ENCODE measurements at regions not wholly inside any gene's neighbourhood (a gene's known extent, or its start where the extent isn't known, plus 50 kb on each side); places are given as distances from the start of the nearest gene placed in this dataset.
A peak's percentile ranks its signal among the peaks of the same experiment; 100 is the strongest.

DNA sequence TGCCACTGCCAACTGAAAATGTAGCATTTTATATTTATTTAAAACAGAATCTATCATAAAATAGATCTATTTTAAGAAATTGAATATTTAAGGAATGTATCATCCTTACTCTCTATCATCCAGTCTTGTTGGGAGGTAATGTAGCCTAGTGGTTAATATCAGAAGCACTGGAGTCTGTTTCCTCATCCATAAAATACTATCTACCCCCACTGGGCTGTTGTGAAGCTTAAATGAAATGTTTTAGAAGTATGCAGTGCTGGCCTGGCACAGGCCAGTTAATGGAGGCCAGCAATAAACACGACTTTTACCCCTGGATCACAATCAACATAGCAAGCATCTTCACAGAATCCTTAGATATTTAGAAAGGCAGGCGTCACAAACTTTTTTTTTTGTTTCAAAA, 188.0 kb downstream of the CAND1 start:
- H3K4me1 ChIP-seq, result peaks cover 0 to 36% (median 14%) of the 10 kb centered on the region in 4 donors
- intact Hi-C loops (cut with DNase I; ENCODE audit: low total_unique reads), result no loop called here
- H3K27me3 ChIP-seq, result no peaks in the 10 kb centered on the region
- DNase-seq, result no peak
- TF ChIP-seq, protein P1, sequence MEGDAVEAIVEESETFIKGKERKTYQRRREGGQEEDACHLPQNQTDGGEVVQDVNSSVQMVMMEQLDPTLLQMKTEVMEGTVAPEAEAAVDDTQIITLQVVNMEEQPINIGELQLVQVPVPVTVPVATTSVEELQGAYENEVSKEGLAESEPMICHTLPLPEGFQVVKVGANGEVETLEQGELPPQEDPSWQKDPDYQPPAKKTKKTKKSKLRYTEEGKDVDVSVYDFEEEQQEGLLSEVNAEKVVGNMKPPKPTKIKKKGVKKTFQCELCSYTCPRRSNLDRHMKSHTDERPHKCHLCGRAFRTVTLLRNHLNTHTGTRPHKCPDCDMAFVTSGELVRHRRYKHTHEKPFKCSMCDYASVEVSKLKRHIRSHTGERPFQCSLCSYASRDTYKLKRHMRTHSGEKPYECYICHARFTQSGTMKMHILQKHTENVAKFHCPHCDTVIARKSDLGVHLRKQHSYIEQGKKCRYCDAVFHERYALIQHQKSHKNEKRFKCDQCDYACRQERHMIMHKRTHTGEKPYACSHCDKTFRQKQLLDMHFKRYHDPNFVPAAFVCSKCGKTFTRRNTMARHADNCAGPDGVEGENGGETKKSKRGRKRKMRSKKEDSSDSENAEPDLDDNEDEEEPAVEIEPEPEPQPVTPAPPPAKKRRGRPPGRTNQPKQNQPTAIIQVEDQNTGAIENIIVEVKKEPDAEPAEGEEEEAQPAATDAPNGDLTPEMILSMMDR (IDR thresholded peaks at IDR 0.05), result no peak
- H3K27ac ChIP-seq, result peak overlapping the region; percentile 53 to 62
- H3K9me3 ChIP-seq, result no peaks in the 10 kb centered on the region
- H3K4me3 ChIP-seq, result no peak overlapping the region
- no peaks in the 10 kb centered on the region for H3K36me3 ChIP-seq

DNA sequence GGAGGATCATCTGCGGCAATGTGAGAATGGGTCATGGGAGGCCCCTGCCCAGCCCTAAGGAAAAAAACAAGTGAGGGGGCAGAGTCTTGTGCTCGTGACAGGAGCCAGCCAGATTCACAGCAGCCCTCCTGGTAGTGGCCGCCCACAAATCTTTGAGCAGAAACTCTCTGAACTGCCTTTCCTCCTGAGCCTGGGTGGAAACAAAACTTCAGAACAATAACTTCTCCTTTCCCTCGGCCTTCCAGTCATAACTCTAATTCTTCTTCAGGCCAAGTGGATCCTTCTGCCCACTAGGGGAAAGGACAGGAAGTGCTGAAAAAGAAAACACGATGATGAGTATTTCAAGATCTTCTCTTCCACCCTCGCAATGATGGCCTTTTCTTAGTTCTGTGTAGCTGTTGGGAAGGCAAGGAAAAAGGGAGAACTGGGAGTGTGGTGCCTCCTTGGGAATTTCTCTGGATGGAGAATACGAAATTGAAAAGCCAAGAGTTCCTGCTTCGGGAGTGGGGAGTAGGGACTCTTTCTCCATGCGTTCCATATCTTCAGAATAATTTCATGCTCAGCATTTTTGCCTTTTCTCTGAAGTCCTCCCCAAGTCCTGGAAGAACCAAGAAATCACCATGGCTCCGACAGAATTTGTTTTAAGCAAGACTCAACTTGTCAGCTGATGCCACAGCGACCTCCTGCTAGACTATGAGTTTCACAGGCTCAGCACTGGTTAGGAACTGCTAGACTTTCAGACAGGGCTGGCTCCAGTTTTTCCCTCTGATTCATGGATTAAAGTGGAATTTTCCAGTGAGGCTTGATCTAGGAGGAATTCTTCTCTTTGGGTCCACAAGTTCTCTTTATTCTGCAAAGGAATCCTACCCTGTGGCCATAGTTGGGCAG, 188.9 kb downstream of the CAND1 start:
- Histone ChIP-seq H3K27ac (peak overlapping the region; percentile 53 to 62), H3K4me3 (no peak overlapping the region), H3K27me3 (no peaks in the 10 kb centered on the region), H3K9me3 (no peaks in the 10 kb centered on the region), H3K36me3 (no peaks in the 10 kb centered on the region), H3K4me1 (peaks cover 0 to 36% (median 14%) of the 10 kb centered on the region in 4 donors)
- TF ChIP-seq, protein P1 (IDR thresholded peaks at IDR 0.05), result peak; percentile 25 to 31
- intact Hi-C loops (cut with DNase I; ENCODE audit: low total_unique reads), result no loop called here
- peak in 1 of 2 donors; percentile 49 for DNase-seq

DNA sequence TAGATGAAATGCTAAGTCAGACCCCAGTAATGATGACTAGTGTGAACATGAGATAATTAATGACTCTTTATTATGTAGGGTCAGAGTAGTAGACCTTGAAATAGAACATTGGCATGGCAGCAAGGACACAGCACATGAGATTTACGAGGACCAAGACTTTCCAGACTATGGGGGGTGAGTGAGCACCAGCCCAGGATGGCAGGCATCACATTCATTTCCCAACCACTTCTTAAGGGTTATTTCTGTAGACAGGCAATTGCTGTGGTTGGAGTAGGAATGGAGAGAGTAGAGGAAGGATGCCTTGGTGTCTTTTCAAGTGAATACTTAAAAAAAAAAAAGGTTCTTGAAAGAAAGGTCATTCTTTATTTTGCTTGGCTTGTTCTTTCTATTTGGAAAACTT, 189.4 kb upstream of the DYRK2 start:
- no peaks in the 10 kb centered on the region for H3K9me3 ChIP-seq
- H3K36me3 ChIP-seq, result no peaks in the 10 kb centered on the region
- H3K4me3 ChIP-seq, result no peak overlapping the region
- H3K27me3 ChIP-seq, result no peaks in the 10 kb centered on the region
- DNase-seq, result no peak
- TF ChIP-seq, protein P1 (IDR thresholded peaks at IDR 0.05), result no peak
- H3K4me1 ChIP-seq, result peaks cover 0 to 36% (median 14%) of the 10 kb centered on the region in 4 donors
- no peak overlapping the region for H3K27ac ChIP-seq
- intact Hi-C loops (cut with DNase I; ENCODE audit: low total_unique reads), result no loop called here

DNA sequence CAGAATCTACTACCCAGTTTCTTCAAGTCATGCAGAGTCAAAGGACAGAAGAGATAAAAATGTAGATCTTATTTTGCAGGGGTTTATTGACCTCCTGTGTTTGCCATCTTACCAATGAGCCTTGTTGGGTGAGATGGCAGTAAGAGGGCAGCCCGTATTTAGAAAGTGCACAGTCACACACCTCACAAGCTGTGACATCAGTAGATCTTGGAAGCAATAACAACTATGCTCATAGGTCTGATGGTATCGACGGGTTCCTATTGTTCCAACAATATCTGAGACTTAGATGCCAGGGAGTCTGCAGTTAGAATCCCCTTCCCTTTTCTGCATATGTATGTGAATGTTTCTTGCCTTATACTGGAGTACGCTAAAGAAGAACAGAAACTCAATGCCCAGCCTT, 189.0 kb upstream of the DYRK2 start:
- Histone ChIP-seq H3K4me3 (no peak overlapping the region), H3K36me3 (no peaks in the 10 kb centered on the region), H3K4me1 (peaks cover 0 to 36% (median 14%) of the 10 kb centered on the region in 4 donors), H3K9me3 (no peaks in the 10 kb centered on the region), H3K27me3 (no peaks in the 10 kb centered on the region), H3K27ac (no peak overlapping the region)
- TF ChIP-seq, protein P1 (IDR thresholded peaks at IDR 0.05), result no peak
- no peak for DNase-seq
- intact Hi-C loops (cut with DNase I; ENCODE audit: low total_unique reads), result no loop called here

DNA sequence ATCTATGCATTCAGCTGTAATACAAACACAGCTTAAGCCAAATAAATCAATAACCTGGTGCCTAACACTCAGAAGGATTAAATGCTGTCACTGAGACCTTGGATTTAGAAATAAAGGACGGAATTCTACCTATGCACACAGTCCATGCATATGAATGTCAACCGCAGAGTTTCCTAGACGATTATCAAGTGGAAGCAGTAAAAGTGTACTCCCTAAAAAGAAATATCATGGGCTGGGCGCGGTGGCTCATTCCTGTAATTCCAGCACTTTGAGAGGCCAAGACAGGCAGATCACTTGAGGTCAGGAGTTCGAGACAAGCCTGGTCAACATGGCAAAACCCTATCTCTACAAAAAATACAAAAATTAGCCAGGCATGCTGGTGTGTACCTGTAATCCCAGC, 188.2 kb upstream of the DYRK2 start:
- Histone ChIP-seq H3K4me1 (peaks cover 0 to 36% (median 14%) of the 10 kb centered on the region in 4 donors), H3K9me3 (no peaks in the 10 kb centered on the region), H3K4me3 (no peak overlapping the region), H3K27me3 (no peaks in the 10 kb centered on the region), H3K36me3 (no peaks in the 10 kb centered on the region), H3K27ac (no peak overlapping the region)
- intact Hi-C loops (cut with DNase I; ENCODE audit: low total_unique reads), result no loop called here
- no peak for DNase-seq
- TF ChIP-seq, protein P1 (IDR thresholded peaks at IDR 0.05), result no peak

All from tibial artery (tissue), 4 donors.